Loucy (cell line): ENCODE measurements at regions not wholly inside any gene's neighbourhood (a gene's known extent, or its start where the extent isn't known, plus 50 kb on each side); places are given as distances from the start of the nearest gene placed in this dataset.

Experiments used
- EZH2phosphoT487 ChIP-seq: fragments of 200-600 bp; IDR thresholded peaks from 2 replicates; pipeline ENCODE4 v1.6.1; 2018; ENCODE audit warnings: antibody characterized with exemption, mild to moderate bottlenecking, moderate library complexity, borderline replicate concordance
- TF ChIP-seq, protein P1 (sequence below): fragments of 200-600 bp; sonication (generic); conservative IDR thresholded peaks from 2 replicates; pipeline ENCODE4 v1.5.1; 2014; ENCODE audit warnings: mild to moderate bottlenecking, antibody characterized with exemption, low read length

DNA sequence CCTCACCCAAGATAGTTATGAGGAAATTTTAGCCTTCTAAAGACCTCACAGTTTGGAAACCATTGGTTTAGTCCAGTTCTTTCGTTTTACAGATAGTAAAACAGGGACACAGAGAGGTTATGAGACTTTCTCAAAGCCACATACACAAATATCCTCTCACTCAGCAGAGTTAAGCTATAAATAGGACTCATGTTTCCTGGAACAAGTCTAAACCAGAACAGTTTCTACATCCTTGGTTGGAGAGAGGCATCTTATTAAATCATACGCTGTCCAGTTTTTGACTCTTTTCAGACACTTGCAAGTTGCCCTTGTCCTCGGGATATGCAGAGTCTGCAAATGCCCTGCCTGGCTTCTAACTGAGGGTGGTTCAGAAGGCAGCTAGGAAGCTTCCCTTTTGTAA is 462.1 kb upstream of the DEPDC1 start:
- TF ChIP-seq, protein P1, sequence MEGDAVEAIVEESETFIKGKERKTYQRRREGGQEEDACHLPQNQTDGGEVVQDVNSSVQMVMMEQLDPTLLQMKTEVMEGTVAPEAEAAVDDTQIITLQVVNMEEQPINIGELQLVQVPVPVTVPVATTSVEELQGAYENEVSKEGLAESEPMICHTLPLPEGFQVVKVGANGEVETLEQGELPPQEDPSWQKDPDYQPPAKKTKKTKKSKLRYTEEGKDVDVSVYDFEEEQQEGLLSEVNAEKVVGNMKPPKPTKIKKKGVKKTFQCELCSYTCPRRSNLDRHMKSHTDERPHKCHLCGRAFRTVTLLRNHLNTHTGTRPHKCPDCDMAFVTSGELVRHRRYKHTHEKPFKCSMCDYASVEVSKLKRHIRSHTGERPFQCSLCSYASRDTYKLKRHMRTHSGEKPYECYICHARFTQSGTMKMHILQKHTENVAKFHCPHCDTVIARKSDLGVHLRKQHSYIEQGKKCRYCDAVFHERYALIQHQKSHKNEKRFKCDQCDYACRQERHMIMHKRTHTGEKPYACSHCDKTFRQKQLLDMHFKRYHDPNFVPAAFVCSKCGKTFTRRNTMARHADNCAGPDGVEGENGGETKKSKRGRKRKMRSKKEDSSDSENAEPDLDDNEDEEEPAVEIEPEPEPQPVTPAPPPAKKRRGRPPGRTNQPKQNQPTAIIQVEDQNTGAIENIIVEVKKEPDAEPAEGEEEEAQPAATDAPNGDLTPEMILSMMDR, result no peak
- TF ChIP-seq EZH2phosphoT487, result no peak
